ENCODE measurements at regions not wholly inside any gene's neighbourhood (a gene's known extent, or its start where the extent isn't known, plus 50 kb on each side); places are given as distances from the start of the nearest gene placed in this dataset.
"Not testable (repeated sequence)": the region's sequence is repeated elsewhere in the genome, so short reads cannot be mapped to it uniquely, and the experiment has no call there.

DNA sequence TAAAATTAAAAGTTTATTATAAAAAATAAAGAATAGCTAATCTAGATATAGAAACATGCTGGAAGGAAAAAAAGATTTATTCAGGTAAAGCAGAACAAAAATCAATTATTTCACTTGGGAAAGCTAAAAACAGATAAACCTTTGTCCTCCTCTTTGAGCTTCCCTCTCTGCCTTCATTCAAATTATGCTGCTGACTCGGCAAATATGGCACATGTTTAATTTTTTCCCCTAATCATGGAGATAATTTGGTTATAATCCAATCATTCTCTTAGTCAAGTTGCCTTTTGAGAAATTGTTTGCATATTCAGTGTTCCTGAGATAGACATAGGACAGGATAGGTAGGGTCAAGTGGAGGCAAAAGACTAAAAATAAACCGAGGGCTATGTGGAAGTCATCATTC is 556.8 kb upstream of the PTCHD4 start:
- H3K9me3 ChIP-seq, result no peaks in the 10 kb centered on the region
- H3K27ac ChIP-seq, result no peak overlapping the region
- H3K4me3 ChIP-seq, result no peak overlapping the region
- intact Hi-C loops (cut with DNase I; ENCODE audit: low total_unique reads), result no loop called here
- no peaks in the 10 kb centered on the region for H3K36me3 ChIP-seq
- H3K4me1 ChIP-seq, result no peaks in the 10 kb centered on the region
- no peak for DNase-seq
- no peaks in the 10 kb centered on the region for H3K27me3 ChIP-seq
- TF ChIP-seq, protein P1, sequence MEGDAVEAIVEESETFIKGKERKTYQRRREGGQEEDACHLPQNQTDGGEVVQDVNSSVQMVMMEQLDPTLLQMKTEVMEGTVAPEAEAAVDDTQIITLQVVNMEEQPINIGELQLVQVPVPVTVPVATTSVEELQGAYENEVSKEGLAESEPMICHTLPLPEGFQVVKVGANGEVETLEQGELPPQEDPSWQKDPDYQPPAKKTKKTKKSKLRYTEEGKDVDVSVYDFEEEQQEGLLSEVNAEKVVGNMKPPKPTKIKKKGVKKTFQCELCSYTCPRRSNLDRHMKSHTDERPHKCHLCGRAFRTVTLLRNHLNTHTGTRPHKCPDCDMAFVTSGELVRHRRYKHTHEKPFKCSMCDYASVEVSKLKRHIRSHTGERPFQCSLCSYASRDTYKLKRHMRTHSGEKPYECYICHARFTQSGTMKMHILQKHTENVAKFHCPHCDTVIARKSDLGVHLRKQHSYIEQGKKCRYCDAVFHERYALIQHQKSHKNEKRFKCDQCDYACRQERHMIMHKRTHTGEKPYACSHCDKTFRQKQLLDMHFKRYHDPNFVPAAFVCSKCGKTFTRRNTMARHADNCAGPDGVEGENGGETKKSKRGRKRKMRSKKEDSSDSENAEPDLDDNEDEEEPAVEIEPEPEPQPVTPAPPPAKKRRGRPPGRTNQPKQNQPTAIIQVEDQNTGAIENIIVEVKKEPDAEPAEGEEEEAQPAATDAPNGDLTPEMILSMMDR (IDR thresholded peaks at IDR 0.05), result no peak

DNA sequence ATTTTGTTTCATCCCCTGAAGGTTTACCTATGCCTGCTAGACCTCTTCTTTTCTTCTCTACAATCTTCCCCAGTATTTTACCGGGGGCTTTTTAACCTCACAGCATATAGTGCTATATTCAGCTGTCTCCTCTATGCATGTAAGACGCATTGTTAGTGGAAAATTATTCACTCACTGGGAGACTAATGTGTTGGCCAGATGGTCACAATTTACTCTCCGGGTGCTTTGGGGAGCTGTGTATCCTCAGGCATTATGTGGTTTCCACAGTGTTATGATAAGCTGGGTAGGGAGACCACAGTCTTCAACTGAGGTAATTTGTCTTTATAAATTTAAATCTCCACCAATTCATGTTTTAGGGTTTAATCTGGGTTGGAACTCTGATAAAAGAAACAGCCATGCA is 553.8 kb upstream of the PTCHD4 start:
- H3K4me1 ChIP-seq, result no peaks in the 10 kb centered on the region
- intact Hi-C loops (cut with DNase I; ENCODE audit: low total_unique reads), result no loop called here
- no peak for DNase-seq
- no peaks in the 10 kb centered on the region for H3K36me3 ChIP-seq
- no peak overlapping the region for H3K4me3 ChIP-seq
- no peaks in the 10 kb centered on the region for H3K9me3 ChIP-seq
- TF ChIP-seq, protein P1 (IDR thresholded peaks at IDR 0.05), result no peak
- no peaks in the 10 kb centered on the region for H3K27me3 ChIP-seq
- no peak overlapping the region for H3K27ac ChIP-seq

DNA sequence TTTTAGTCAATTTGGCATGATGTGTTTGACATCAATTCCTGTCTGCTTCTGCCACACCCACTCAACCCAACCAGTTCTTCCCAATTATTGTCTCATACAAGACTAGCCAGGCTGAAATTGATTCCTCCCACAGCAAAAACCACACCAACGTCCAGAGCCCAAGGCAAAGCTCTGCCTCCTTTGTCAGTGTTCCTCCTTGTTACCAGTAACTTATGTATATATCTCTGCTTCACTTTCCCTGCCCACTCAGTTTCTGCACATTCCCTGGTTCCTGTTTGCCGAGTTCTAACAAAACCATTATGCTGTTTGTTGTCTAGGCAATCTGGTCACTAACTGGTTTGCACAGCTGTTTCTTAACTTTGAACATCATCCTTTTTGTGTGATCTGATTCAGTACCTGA is 547.9 kb upstream of the PTCHD4 start:
- Histone ChIP-seq H3K36me3 (no peaks in the 10 kb centered on the region), H3K9me3 (no peaks in the 10 kb centered on the region), H3K27me3 (no peaks in the 10 kb centered on the region), H3K4me1 (no peaks in the 10 kb centered on the region), H3K27ac (no peak overlapping the region), H3K4me3 (no peak overlapping the region)
- TF ChIP-seq, protein P1 (IDR thresholded peaks at IDR 0.05), result no peak
- DNase-seq, result no peak
- intact Hi-C loops (cut with DNase I; ENCODE audit: low total_unique reads), result no loop called here

DNA sequence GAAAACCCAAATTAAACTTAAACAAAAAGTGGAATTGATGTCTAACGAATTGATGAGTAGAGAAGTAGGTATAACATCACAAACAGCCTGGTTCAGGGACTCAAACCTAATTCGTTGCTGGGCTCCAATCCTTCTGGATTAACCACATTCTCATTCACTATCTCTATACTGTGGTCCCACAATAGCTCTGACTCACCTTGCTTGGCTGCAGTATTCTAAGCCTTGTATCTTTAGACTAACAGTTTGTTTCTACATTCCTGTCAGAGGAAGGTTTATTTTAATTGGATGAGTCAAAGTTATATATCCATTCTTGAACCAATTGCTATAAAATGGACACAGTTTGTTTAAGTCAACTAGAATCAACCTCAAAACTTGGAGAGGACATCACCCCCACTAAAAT is 530.5 kb upstream of the PTCHD4 start:
- H3K27me3 ChIP-seq, result no peaks in the 10 kb centered on the region
- no peaks in the 10 kb centered on the region for H3K36me3 ChIP-seq
- H3K27ac ChIP-seq, result no peak overlapping the region
- DNase-seq, result no peak
- TF ChIP-seq, protein P1 (IDR thresholded peaks at IDR 0.05), result no peak
- peaks cover 0 to 7% (median 0%) of the 10 kb centered on the region in 3 donors for H3K9me3 ChIP-seq
- H3K4me1 ChIP-seq, result no peaks in the 10 kb centered on the region
- no peak overlapping the region for H3K4me3 ChIP-seq
- intact Hi-C loops (cut with DNase I; ENCODE audit: low total_unique reads), result no loop called here

DNA sequence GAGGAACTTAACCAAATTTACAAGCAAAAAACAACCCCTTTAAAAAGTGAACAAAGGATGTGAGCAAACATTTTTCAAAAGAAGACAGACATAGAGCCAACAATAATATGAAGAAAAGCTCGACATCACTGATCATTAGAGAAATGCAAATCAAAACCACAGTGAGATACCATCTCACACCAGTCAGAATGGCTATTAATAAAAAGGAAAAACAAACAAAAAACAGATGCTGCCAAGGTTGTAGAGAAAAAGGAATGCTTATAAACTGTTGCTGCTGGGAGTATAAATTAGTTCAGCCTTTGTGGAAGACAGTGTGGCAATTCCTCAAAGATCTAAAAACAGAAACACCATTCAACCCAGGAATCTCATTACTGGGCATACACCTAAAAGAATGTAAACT is 527.8 kb upstream of the PTCHD4 start:
- H3K4me3 ChIP-seq; H3K27ac ChIP-seq; H3K36me3 ChIP-seq; DNase-seq; intact Hi-C loops (cut with DNase I; ENCODE audit: low total_unique reads); H3K4me1 ChIP-seq; H3K9me3 ChIP-seq; H3K27me3 ChIP-seq: not testable (repeated sequence)

DNA sequence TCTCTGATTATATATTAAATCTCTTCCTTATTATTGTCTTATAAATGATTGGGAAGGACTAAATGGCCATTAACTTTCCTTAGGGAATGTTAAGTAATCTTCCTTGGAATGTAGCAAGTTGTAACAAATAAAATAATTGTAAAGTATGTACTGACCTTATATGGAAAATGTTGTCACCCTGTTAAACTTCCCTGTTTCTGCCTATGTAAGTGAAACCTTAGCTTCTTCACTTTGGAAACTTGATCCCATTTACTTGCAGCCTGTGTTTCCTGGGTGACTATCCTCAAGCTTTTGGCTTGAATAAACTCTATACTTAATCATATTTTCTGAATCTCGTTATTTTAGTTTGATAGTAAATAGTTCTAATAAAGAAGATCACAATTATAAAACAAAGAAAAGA is 519.5 kb upstream of the PTCHD4 start:
- TF ChIP-seq, protein P1 (IDR thresholded peaks at IDR 0.05), result no peak
- no peak for DNase-seq
- Histone ChIP-seq H3K4me3 (no peak overlapping the region), H3K4me1 (no peaks in the 10 kb centered on the region), H3K9me3 (no peaks in the 10 kb centered on the region), H3K36me3 (no peaks in the 10 kb centered on the region), H3K27ac (no peak overlapping the region), H3K27me3 (no peaks in the 10 kb centered on the region)
- intact Hi-C loops (cut with DNase I; ENCODE audit: low total_unique reads), result no loop called here
